ENCODE measurements at regions not wholly inside any gene's neighbourhood (a gene's known extent, or its start where the extent isn't known, plus 50 kb on each side); places are given as distances from the start of the nearest gene placed in this dataset.

DNA sequence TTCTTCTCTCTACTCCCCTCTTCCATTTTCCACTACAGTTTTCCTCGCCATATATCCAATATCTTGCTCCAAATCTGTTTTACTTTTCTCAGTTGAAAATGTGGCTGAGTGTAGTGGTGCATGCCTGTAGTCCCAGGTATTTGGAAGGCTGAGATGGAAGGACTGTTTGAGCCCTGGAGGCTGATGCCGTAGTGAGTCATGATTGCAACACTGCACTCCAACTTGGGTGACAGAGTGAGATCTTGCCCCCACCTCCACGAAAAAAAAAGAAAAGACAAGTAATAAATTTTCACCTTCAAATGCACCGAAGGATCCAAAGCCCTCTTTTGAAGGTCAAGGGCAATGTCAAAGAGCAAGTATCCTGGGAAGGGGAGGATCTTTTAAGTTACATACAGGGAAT is 592.3 kb downstream of the TMEM114 start:
- WGBS, 2 experiments (ENCODE audit: insufficient coverage in 1 of 2, insufficient read length in 1 of 2), result 81% methylated on average over 3 of the region's 4 CpGs; no CpG with 5 or more reads in 1 of the 2 experiments
- Histone ChIP-seq H3K27me3 (ENCODE audit: control insufficient read depth, insufficient read depth, low read length, poor library complexity, severe bottlenecking) (peaks cover 12% of the 10 kb centered on the region), H3K4me1 (ENCODE audit: control insufficient read depth, insufficient read depth, low read length) (peaks cover 7% of the 10 kb centered on the region), H3K9ac (ENCODE audit: extremely low read depth, low read length, poor library complexity, severe bottlenecking) (no peak overlapping the region), H3K9me3 (ENCODE audit: control insufficient read depth, low read length) (no peaks in the 10 kb centered on the region), H3K27ac (ENCODE audit: low read depth, low read length) (no peak overlapping the region), H3K36me3 (ENCODE audit: control insufficient read depth, insufficient read depth, low read length) (no peaks in the 10 kb centered on the region), H3K4me3 (ENCODE audit: low read length) (no peak overlapping the region)
- no peak overlapping the region for H3K4me3 Mint-ChIP-seq
- H3K36me3 Mint-ChIP-seq (ENCODE audit: low read depth), result no peaks in the 10 kb centered on the region
- peaks cover 4% of the 10 kb centered on the region for H3K27me3 Mint-ChIP-seq (ENCODE audit: insufficient read depth)
- H3K4me1 Mint-ChIP-seq, result peaks cover 10% of the 10 kb centered on the region
- DNase-seq, result no peak
- H3K9me3 Mint-ChIP-seq, result peaks cover 2% of the 10 kb centered on the region
- no peak overlapping the region for H3K27ac Mint-ChIP-seq
- TF ChIP-seq, protein P1, sequence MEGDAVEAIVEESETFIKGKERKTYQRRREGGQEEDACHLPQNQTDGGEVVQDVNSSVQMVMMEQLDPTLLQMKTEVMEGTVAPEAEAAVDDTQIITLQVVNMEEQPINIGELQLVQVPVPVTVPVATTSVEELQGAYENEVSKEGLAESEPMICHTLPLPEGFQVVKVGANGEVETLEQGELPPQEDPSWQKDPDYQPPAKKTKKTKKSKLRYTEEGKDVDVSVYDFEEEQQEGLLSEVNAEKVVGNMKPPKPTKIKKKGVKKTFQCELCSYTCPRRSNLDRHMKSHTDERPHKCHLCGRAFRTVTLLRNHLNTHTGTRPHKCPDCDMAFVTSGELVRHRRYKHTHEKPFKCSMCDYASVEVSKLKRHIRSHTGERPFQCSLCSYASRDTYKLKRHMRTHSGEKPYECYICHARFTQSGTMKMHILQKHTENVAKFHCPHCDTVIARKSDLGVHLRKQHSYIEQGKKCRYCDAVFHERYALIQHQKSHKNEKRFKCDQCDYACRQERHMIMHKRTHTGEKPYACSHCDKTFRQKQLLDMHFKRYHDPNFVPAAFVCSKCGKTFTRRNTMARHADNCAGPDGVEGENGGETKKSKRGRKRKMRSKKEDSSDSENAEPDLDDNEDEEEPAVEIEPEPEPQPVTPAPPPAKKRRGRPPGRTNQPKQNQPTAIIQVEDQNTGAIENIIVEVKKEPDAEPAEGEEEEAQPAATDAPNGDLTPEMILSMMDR (conservative IDR thresholded peaks at IDR 0.05), result no peak

DNA sequence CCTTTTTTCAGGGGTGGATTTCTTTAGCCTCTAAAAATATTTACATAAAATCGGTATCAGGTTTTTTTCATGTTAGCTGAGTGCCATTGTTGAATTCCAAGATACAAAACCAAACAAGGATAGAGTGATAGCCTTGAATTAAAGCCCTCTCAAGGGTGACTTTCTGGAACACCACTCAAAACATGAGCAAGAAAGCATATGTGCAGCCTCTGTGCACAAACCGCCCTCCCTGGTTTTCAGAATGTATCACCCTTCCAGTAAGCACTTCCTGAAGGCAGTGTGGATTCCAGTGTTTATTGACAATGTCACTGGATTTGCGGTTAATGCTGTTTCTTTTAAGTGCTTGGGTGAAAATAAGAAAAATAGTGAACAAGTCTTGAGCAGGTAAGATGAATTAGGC is 597.7 kb downstream of the TMEM114 start:
- no peaks in the 10 kb centered on the region for H3K36me3 ChIP-seq (ENCODE audit: control insufficient read depth, insufficient read depth, low read length)
- no peak overlapping the region for H3K27ac Mint-ChIP-seq
- peaks cover 7% of the 10 kb centered on the region for H3K4me1 ChIP-seq (ENCODE audit: control insufficient read depth, insufficient read depth, low read length)
- TF ChIP-seq, protein P1 (conservative IDR thresholded peaks at IDR 0.05), result no peak
- no peaks in the 10 kb centered on the region for H3K9me3 Mint-ChIP-seq
- 78 to 100% methylated on average over 1 to 3 of the region's 3 CpGs for WGBS, 2 experiments (ENCODE audit: insufficient coverage in 1 of 2, insufficient read length in 1 of 2)
- no peaks in the 10 kb centered on the region for H3K36me3 Mint-ChIP-seq (ENCODE audit: low read depth)
- H3K9ac ChIP-seq (ENCODE audit: extremely low read depth, low read length, poor library complexity, severe bottlenecking), result no peak overlapping the region
- H3K27ac ChIP-seq (ENCODE audit: low read depth, low read length), result no peak overlapping the region
- H3K4me1 Mint-ChIP-seq, result peaks cover 10% of the 10 kb centered on the region
- H3K4me3 Mint-ChIP-seq, result no peak overlapping the region
- H3K4me3 ChIP-seq (ENCODE audit: low read length), result no peak overlapping the region
- peaks cover 4% of the 10 kb centered on the region for H3K27me3 Mint-ChIP-seq (ENCODE audit: insufficient read depth)
- H3K27me3 ChIP-seq (ENCODE audit: control insufficient read depth, insufficient read depth, low read length, poor library complexity, severe bottlenecking), result peaks cover 6% of the 10 kb centered on the region
- no peak for DNase-seq
- no peaks in the 10 kb centered on the region for H3K9me3 ChIP-seq (ENCODE audit: control insufficient read depth, low read length)

DNA sequence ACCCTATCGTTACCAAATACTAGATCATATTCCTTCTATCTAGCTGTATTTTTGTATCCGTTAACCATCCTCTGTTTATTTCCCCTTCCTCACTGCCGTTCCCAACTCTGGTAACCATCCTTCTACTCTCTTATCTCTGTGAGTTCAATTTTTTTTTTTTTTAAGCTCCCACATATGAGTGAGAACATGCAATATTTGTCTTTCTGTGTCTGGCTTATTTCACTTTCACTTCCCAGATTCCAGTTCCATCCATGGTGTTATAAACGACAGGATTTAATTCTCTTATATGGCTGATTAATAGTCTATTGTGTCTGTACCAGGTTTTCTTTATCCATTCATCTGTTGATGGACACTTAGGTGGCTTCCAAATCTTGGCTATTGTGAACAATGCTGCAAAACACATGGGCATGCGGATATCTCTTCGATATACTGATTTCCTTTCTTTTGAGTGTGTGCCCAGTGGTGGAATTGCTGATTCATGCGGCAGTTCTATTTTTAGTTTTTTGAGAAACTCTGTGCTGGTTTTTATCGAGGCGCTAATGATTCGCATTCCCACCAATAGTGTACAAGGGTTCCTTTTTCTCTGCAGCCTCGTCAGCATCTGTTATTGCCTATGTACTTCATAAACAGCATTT is 599.6 kb downstream of the TMEM114 start:
- H3K36me3 Mint-ChIP-seq (ENCODE audit: low read depth), result no peaks in the 10 kb centered on the region
- no peaks in the 10 kb centered on the region for H3K9me3 Mint-ChIP-seq
- H3K4me3 Mint-ChIP-seq, result no peak overlapping the region
- Histone ChIP-seq H3K4me1 (ENCODE audit: control insufficient read depth, insufficient read depth, low read length) (peaks cover 3% of the 10 kb centered on the region), H3K4me3 (ENCODE audit: low read length) (no peak overlapping the region), H3K9me3 (ENCODE audit: control insufficient read depth, low read length) (no peaks in the 10 kb centered on the region), H3K36me3 (ENCODE audit: control insufficient read depth, insufficient read depth, low read length) (no peaks in the 10 kb centered on the region), H3K27ac (ENCODE audit: low read depth, low read length) (no peak overlapping the region), H3K27me3 (ENCODE audit: control insufficient read depth, insufficient read depth, low read length, poor library complexity, severe bottlenecking) (no peaks in the 10 kb centered on the region), H3K9ac (ENCODE audit: extremely low read depth, low read length, poor library complexity, severe bottlenecking) (no peak overlapping the region)
- no peak overlapping the region for H3K27ac Mint-ChIP-seq
- 96 to 98% methylated on average over 6 to 11 of the region's 11 CpGs for WGBS, 2 experiments (ENCODE audit: insufficient coverage in 1 of 2, insufficient read length in 1 of 2)
- DNase-seq, result no peak
- peaks cover 2% of the 10 kb centered on the region for H3K27me3 Mint-ChIP-seq (ENCODE audit: insufficient read depth)
- H3K4me1 Mint-ChIP-seq, result peaks cover 5% of the 10 kb centered on the region
- TF ChIP-seq, protein P1 (conservative IDR thresholded peaks at IDR 0.05), result no peak

All from endodermal cell (in vitro differentiated cells).